Upper lobe of right lung (tissue), 1 donor: ENCODE measurements at regions not wholly inside any gene's neighbourhood (a gene's known extent, or its start where the extent isn't known, plus 50 kb on each side); places are given as distances from the start of the nearest gene placed in this dataset.
A peak's percentile ranks its signal among the peaks of the same experiment; 100 is the strongest.
"Not testable (repeated sequence)": the region's sequence is repeated elsewhere in the genome, so short reads cannot be mapped to it uniquely, and the experiment has no call there.

ENCODE experiments used
- ATAC-seq: fragments of 200-7000 bp; cut with Tn5 transposase; one replicate; pipeline ENCODE4 v1.9.1; 2020; ENCODE audit warnings: mild to moderate bottlenecking, moderate library complexity
- DNase-seq: peaks from one replicate; pipeline ENCODE4 v3.0.0-alpha.2; 2020
- H3K27ac ChIP-seq: fragments of 200-600 bp; one replicate; pipeline ENCODE4 v1.8.0; 2022
- H3K27me3 ChIP-seq: fragments of 200-600 bp; one replicate; pipeline ENCODE4 v1.8.0; 2022; ENCODE audit warnings: mild to moderate bottlenecking
- H3K36me3 ChIP-seq: fragments of 200-600 bp; one replicate; pipeline ENCODE4 v1.8.0; 2022
- H3K4me1 ChIP-seq: fragments of 200-600 bp; one replicate; pipeline ENCODE4 v1.8.0; 2022
- H3K4me3 ChIP-seq: fragments of 200-600 bp; one replicate; pipeline ENCODE4 v1.8.0; 2022; ENCODE audit warnings: mild to moderate bottlenecking
- H3K9me3 ChIP-seq: fragments of 200-600 bp; one replicate; pipeline ENCODE4 v1.8.0; 2022
- intact Hi-C: fragments of 100-400 bp; cut with DNase I; formaldehyde crosslinking; loops from one replicate; pipeline ENCODE4 v1.11.0; 2022
- TF ChIP-seq, protein P1 (sequence below): fragments of 200-600 bp; IDR thresholded peaks from one replicate; pipeline ENCODE4 v1.8.0; 2022; ENCODE audit warnings: antibody characterized with exemption
- donor health status: DM: no; HTN: yes; CAD: no; lungs with severe emphysema.

DNA sequence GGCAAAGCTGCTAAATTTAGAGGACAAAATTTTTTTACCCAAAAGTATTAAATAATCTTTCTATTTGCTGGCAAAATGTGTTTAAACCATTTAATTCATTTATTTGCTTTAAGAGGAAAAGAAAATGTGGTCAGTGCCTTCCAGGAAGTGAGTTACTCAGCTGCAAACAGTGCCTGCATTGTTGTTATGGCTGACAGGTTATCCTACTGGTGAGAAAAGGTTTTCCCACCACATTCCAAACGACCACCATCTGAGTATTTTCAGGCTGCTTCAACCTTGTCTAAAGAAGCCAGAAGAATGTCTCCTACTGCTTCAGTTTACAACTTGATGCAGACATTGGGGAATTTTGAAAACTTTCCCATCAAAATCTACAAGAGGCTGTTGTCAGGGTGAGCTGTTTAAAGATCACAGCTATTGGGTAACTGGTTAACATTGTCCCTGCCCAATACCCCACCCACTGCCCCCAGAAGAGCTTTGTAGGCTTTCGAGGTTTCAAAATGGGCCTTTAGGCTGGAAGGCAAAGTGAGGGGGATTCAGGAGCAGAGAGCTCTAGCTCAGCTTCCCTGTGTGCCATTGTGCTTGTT is 461.3 kb upstream of the FANCL start:
- H3K27ac ChIP-seq = no peak overlapping the region
- H3K4me3 ChIP-seq = no peak overlapping the region
- H3K27me3 ChIP-seq = no peaks in the 10 kb centered on the region
- DNase-seq (no peak), ATAC-seq (no peak)
- TF ChIP-seq, protein P1, sequence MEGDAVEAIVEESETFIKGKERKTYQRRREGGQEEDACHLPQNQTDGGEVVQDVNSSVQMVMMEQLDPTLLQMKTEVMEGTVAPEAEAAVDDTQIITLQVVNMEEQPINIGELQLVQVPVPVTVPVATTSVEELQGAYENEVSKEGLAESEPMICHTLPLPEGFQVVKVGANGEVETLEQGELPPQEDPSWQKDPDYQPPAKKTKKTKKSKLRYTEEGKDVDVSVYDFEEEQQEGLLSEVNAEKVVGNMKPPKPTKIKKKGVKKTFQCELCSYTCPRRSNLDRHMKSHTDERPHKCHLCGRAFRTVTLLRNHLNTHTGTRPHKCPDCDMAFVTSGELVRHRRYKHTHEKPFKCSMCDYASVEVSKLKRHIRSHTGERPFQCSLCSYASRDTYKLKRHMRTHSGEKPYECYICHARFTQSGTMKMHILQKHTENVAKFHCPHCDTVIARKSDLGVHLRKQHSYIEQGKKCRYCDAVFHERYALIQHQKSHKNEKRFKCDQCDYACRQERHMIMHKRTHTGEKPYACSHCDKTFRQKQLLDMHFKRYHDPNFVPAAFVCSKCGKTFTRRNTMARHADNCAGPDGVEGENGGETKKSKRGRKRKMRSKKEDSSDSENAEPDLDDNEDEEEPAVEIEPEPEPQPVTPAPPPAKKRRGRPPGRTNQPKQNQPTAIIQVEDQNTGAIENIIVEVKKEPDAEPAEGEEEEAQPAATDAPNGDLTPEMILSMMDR = no peak
- no peaks in the 10 kb centered on the region for H3K36me3 ChIP-seq
- H3K9me3 ChIP-seq = no peaks in the 10 kb centered on the region
- no peaks in the 10 kb centered on the region for H3K4me1 ChIP-seq
- intact Hi-C loops = no loop called here

DNA sequence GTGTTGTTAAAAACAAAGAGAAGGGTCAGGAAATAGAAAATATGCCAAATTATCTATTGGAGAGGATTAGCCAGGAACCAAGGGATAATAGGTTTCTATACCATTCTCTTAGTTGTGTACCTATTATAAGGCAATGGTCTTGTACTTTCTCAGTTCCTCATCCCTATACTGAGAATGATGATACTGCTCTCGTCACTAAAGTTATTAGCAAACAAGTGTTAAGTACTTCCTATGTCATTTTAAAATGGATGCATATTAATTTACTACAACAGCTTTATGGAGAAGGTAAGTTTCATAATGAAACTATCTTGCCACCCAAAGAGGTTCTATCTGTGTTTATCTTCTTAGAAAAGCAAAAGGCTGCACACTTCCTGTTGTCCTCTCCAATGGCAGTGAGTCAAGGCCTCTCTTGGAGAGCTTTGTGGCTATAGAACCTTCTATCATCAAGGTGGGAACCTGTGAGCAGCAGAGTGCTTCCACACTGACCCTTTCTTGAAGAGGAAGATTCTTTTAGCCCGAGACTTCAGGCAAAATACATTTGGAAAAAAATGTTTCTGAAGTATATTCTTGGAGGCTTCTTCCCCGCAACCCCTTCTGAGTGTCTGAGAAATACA is 460.7 kb upstream of the FANCL start:
- no peaks in the 10 kb centered on the region for H3K4me1 ChIP-seq
- H3K4me3 ChIP-seq = no peak overlapping the region
- no peaks in the 10 kb centered on the region for H3K9me3 ChIP-seq
- TF ChIP-seq, protein P1 = no peak
- H3K36me3 ChIP-seq = no peaks in the 10 kb centered on the region
- no peak overlapping the region for H3K27ac ChIP-seq
- no peak for ATAC-seq
- intact Hi-C loops = no loop called here
- DNase-seq = no peak
- no peaks in the 10 kb centered on the region for H3K27me3 ChIP-seq

DNA sequence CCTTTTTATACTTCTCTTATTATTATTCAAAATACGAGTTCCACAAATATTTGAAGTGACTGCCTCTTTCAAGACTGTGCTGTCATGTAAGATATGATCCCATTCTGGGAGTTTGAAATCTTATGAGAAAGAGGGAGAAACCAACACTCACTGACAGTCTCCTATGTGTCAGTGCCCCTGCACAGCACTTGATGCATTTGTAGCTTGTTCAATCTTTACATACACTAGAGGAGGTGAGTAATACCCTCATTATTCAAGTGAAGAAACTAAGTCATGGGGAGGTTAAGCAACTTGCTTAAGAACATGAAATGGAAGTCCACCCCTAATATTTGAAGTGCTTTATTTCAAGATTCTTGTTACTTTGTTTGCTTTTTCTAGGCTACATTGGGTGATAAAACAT is 459.5 kb upstream of the FANCL start:
- ATAC-seq (no peak), DNase-seq (no peak)
- TF ChIP-seq, protein P1 = no peak
- H3K4me1 ChIP-seq = no peaks in the 10 kb centered on the region
- H3K9me3 ChIP-seq = no peaks in the 10 kb centered on the region
- H3K36me3 ChIP-seq = no peaks in the 10 kb centered on the region
- H3K27ac ChIP-seq = no peak overlapping the region
- H3K4me3 ChIP-seq = no peak overlapping the region
- no peaks in the 10 kb centered on the region for H3K27me3 ChIP-seq
- intact Hi-C loops = no loop called here

DNA sequence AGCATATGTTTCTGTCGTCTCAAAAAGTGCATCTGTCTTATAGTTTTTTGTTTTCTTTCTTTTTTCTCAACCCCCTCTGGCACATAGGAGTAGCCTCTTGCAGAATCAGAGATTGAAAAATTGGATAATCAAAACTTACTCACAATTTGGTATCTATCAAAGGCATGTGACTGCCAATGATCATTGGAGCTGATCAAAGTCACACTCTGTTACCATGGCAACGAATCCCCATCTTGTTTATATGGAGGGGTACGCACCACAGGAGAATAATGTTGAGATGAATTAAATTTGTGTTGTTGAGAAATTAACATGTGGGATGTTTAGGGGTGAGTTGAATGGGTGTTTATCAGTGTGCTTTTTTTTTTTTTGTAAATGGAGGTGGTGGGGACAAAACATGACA is 458.3 kb upstream of the FANCL start:
- intact Hi-C loops = no loop called here
- H3K27me3 ChIP-seq = no peaks in the 10 kb centered on the region
- no peak overlapping the region for H3K27ac ChIP-seq
- DNase-seq = no peak
- H3K9me3 ChIP-seq = no peaks in the 10 kb centered on the region
- TF ChIP-seq, protein P1 = no peak
- no peaks in the 10 kb centered on the region for H3K36me3 ChIP-seq
- ATAC-seq = no peak
- H3K4me1 ChIP-seq = no peaks in the 10 kb centered on the region
- no peak overlapping the region for H3K4me3 ChIP-seq

DNA sequence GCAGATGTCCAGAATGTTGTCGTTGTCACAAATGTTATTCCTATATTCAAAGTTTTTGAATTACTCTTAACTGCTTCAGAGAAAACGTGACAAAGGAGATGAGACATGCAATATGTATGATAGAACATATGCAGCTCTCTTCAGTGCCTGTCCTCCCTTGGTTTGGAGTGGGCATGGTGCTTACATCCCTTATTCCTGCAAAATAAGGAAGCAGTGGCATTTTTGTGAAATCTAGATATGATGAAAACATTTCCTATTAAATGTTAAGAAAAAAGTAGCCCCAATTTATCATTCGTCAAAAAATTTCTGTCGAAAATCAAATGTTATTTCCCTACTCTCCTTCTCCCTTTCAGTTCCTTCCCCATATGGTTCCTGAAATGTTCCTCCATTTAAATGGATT is 457.5 kb upstream of the FANCL start:
- TF ChIP-seq, protein P1 = no peak
- Histone ChIP-seq H3K27me3 (no peaks in the 10 kb centered on the region), H3K4me1 (no peaks in the 10 kb centered on the region), H3K36me3 (no peaks in the 10 kb centered on the region), H3K9me3 (no peaks in the 10 kb centered on the region), H3K4me3 (no peak overlapping the region), H3K27ac (no peak overlapping the region)
- intact Hi-C loops = no loop called here
- DNase-seq (no peak), ATAC-seq (peak; percentile 63)

DNA sequence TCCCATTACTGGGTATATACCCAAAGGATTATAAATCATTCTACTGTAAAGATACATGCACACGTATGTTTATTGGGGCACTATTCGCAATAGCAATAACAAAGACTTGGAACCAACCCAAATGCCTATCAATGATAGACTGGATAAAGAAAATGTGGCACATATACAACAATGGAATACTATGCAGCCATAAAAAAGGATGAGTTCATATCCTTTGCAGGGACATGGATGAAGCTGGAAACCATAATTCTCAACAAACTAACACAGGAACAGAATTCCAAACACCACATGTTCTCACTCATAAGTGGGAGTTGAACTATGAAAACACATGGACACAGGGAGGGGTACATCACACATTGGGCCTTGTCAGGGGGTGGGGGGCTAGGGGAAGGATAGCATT is 453.0 kb upstream of the FANCL start:
- H3K4me1 ChIP-seq, ATAC-seq, H3K27ac ChIP-seq, H3K9me3 ChIP-seq, H3K36me3 ChIP-seq, intact Hi-C loops, H3K4me3 ChIP-seq, DNase-seq, H3K27me3 ChIP-seq: not testable (repeated sequence)

DNA sequence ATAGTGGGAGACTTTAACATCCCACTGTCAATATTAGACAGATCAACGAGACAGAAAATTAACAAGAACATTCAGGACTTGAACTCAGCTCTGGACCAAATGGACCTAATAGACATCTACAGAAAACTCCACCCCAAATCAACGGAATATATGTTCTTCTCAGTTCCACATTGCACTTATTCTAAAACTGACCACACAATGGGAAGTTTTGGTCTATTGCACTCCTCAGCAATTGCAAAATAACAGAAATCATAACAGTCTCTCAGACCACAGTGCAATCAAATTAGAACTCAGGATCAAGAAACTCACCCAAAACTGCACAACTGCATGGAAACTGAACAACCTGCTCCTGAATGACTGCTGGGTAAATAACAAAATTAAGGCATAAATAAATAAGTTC is 449.9 kb upstream of the FANCL start:
- intact Hi-C loops, H3K27ac ChIP-seq, H3K4me3 ChIP-seq, H3K27me3 ChIP-seq, H3K9me3 ChIP-seq, H3K4me1 ChIP-seq, ATAC-seq, H3K36me3 ChIP-seq, DNase-seq: not testable (repeated sequence)
